Kidney (tissue), 13 donors: ENCODE measurements at regions not wholly inside any gene's neighbourhood (a gene's known extent, or its start where the extent isn't known, plus 50 kb on each side); places are given as distances from the start of the nearest gene placed in this dataset.

ENCODE experiments used
- DNase-seq, 5 donors: peaks; one replicate each; pipeline ENCODE4 v3.0.0-alpha.2; 2013 to 2020
- FAIRE-seq: peaks from 2 replicates; lab custom pipeline; 2012; peaks lifted over from hg19 to GRCh38; lab: Jason Lieb, UNC
- H3K27ac ChIP-seq, 2 donors: one replicate each; pipeline ENCODE4 v1.7.0; 2013; ENCODE audit warnings: low read depth in 2 of 2, low read length in 2 of 2, inconsistent platforms in 1 of 2
- H3K27me3 ChIP-seq: one replicate; pipeline ENCODE4 v1.7.1; 2013; ENCODE audit warnings: low read length, inconsistent platforms; ENCODE audit not compliant: control insufficient read depth, insufficient read depth
- H3K36me3 ChIP-seq, 3 donors: one replicate each; pipeline versions ENCODE4 v1.7.0 to v1.7.1; 2013; ENCODE audit warnings: low read length in 3 of 3, control low read depth in 1 of 3, inconsistent platforms in 1 of 3; ENCODE audit not compliant: insufficient read depth in 3 of 3, control insufficient read depth in 2 of 3
- H3K4me1 ChIP-seq, 3 donors: one replicate each; pipeline versions ENCODE4 v1.7.0 to v1.7.1; 2013; ENCODE audit warnings: low read length in 3 of 3, inconsistent platforms in 1 of 3, low read depth in 1 of 3; ENCODE audit not compliant: control insufficient read depth in 2 of 3, insufficient read depth in 2 of 3
- H3K4me3 ChIP-seq, 3 donors: one replicate each; pipeline versions ENCODE4 v1.7.0 to v1.8.1; 2013; ENCODE audit warnings: low read length in 3 of 3, control low read depth in 1 of 3, inconsistent platforms in 1 of 3
- H3K9ac ChIP-seq, 3 donors: one replicate each; pipeline versions ENCODE4 v1.7.0 to v1.7.1; 2013; ENCODE audit warnings: low read length in 3 of 3, control low read depth in 1 of 3, inconsistent platforms in 1 of 3
- H3K9me3 ChIP-seq, 3 donors: one replicate each; pipeline versions ENCODE4 v1.7.0 to v1.7.1; 2013; ENCODE audit warnings: low read length in 3 of 3, control low read depth in 1 of 3, inconsistent platforms in 1 of 3; ENCODE audit not compliant: control insufficient read depth in 2 of 3, insufficient read depth in 1 of 3
- CTCF ChIP-seq: IDR thresholded peaks from 3 replicates; pipeline ENCODE4 v1.5.1; 2012; ENCODE audit warnings: mild to moderate bottlenecking, moderate library complexity, borderline replicate concordance; ENCODE audit not compliant: insufficient read depth; ENCODE audit errors: extremely low read depth
- intact Hi-C: fragments of 100-400 bp; cut with DNase I; formaldehyde crosslinking; loops from one replicate; pipeline ENCODE4 v1.11.1; 2022
- donor health status: control.
- donor health status: control.
- donor health status: control.
- donor health status: control.
- donor health status: control.
- donor health status: DM: yes; HTN: yes; CAD: no.
- donor health status: Normal renal cell carcinoma (clear cell type).

GRCh38 chrY:8329431-8329830 is 1007.8 kb upstream of the TSPY4 start:
- no peak overlapping the region for H3K9ac ChIP-seq
- H3K9me3 ChIP-seq, result no peaks in the 10 kb centered on the region
- FAIRE-seq, result no peak
- no peak for TF ChIP-seq CTCF
- no peak overlapping the region for H3K4me3 ChIP-seq
- no peak overlapping the region for H3K27ac ChIP-seq
- H3K36me3 ChIP-seq, result no peaks in the 10 kb centered on the region
- no peak for DNase-seq
- intact Hi-C loops, result no loop called here
- no peaks in the 10 kb centered on the region for H3K27me3 ChIP-seq
- H3K4me1 ChIP-seq, result no peaks in the 10 kb centered on the region

- H3K27ac ChIP-seq, result no peak overlapping the region
- no peaks in the 10 kb centered on the region for H3K27me3 ChIP-seq
- FAIRE-seq (no peak), DNase-seq (no peak)
- no peak overlapping the region for H3K4me3 ChIP-seq
- intact Hi-C loops, result no loop called here
- H3K36me3 ChIP-seq, result no peaks in the 10 kb centered on the region
- no peak for TF ChIP-seq CTCF
- H3K9me3 ChIP-seq, result no peaks in the 10 kb centered on the region
- no peaks in the 10 kb centered on the region for H3K4me1 ChIP-seq
- H3K9ac ChIP-seq, result no peak overlapping the region
These were observed 1007.3 kb upstream of the TSPY4 start for GRCh38 chrY:8329929-8330328.

GRCh38 chrY:8333328-8333727 is 1003.9 kb upstream of the TSPY4 start:
- H3K9me3 ChIP-seq, result no peaks in the 10 kb centered on the region
- H3K36me3 ChIP-seq, result no peaks in the 10 kb centered on the region
- no peak for TF ChIP-seq CTCF
- FAIRE-seq (no peak), DNase-seq (no peak)
- H3K27me3 ChIP-seq, result no peaks in the 10 kb centered on the region
- H3K27ac ChIP-seq, result no peak overlapping the region
- intact Hi-C loops, result no loop called here
- H3K4me1 ChIP-seq, result no peaks in the 10 kb centered on the region
- no peak overlapping the region for H3K4me3 ChIP-seq
- H3K9ac ChIP-seq, result no peak overlapping the region

GRCh38 chrY:8335299-8335835 is 1001.9 kb upstream of the TSPY4 start:
- no peaks in the 10 kb centered on the region for H3K9me3 ChIP-seq
- no peaks in the 10 kb centered on the region for H3K4me1 ChIP-seq
- no peaks in the 10 kb centered on the region for H3K36me3 ChIP-seq
- H3K27ac ChIP-seq, result no peak overlapping the region
- no peak for TF ChIP-seq CTCF
- no peaks in the 10 kb centered on the region for H3K27me3 ChIP-seq
- no peak overlapping the region for H3K9ac ChIP-seq
- FAIRE-seq (no peak), DNase-seq (no peak)
- H3K4me3 ChIP-seq, result no peak overlapping the region
- intact Hi-C loops, result no loop called here
